Prostate gland (tissue), 2 donors: ENCODE measurements at regions not wholly inside any gene's neighbourhood (a gene's known extent, or its start where the extent isn't known, plus 50 kb on each side); places are given as distances from the start of the nearest gene placed in this dataset.

Source experiments
- POLR2A ChIP-seq: fragments of 450-650 bp; IDR thresholded peaks from one replicate; pipeline ENCODE4 v1.6.1; 2016; ENCODE audit warnings: antibody characterized with exemption, mild to moderate bottlenecking
- TF ChIP-seq, protein P1 (sequence below), 4 experiments: fragments of 200-600 bp in 2 of 4; fragments of 450-650 bp in 2 of 4; sonication (generic) in 2 of 4; IDR thresholded peaks; 1 replicate in 3 of 4; 2 replicates in 1 of 4; pipeline ENCODE4 v1.5.1; 2016 to 2019; ENCODE audit warnings: antibody characterized with exemption in 4 of 4, mild to moderate bottlenecking in 2 of 4, moderate library complexity in 2 of 4

GRCh38 chr4:181890031-181890430 lies 353.2 kb upstream of the TENM3 start:
- TF ChIP-seq POLR2A, result no peak
- TF ChIP-seq, protein P1, sequence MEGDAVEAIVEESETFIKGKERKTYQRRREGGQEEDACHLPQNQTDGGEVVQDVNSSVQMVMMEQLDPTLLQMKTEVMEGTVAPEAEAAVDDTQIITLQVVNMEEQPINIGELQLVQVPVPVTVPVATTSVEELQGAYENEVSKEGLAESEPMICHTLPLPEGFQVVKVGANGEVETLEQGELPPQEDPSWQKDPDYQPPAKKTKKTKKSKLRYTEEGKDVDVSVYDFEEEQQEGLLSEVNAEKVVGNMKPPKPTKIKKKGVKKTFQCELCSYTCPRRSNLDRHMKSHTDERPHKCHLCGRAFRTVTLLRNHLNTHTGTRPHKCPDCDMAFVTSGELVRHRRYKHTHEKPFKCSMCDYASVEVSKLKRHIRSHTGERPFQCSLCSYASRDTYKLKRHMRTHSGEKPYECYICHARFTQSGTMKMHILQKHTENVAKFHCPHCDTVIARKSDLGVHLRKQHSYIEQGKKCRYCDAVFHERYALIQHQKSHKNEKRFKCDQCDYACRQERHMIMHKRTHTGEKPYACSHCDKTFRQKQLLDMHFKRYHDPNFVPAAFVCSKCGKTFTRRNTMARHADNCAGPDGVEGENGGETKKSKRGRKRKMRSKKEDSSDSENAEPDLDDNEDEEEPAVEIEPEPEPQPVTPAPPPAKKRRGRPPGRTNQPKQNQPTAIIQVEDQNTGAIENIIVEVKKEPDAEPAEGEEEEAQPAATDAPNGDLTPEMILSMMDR (IDR thresholded peaks at IDR 0.05), result no peak
